ENCODE measurements at regions not wholly inside any gene's neighbourhood (a gene's known extent, or its start where the extent isn't known, plus 50 kb on each side); places are given as distances from the start of the nearest gene placed in this dataset.

DNA sequence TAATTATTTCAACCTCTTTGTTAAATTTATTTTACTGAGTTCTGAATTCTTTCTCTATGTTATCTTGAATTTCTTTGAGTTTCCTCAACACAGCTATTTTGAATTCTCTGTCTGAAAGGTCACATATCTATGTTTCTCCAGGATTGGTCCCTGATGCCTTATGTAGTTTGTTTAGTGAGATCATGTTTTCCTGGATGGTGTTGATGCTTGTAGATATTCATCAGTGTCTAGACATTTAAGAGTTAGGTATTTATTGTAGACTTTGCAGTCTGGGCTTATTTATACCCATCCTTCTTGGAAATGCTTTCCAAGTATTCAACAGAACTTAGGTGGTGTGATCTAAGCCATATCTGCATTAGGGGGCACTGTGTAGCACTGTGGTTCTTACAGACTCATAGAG, 70.2 kb upstream of the SLC27A6 start:
- DNase-seq (ENCODE audit: low spot score), result no peak

DNA sequence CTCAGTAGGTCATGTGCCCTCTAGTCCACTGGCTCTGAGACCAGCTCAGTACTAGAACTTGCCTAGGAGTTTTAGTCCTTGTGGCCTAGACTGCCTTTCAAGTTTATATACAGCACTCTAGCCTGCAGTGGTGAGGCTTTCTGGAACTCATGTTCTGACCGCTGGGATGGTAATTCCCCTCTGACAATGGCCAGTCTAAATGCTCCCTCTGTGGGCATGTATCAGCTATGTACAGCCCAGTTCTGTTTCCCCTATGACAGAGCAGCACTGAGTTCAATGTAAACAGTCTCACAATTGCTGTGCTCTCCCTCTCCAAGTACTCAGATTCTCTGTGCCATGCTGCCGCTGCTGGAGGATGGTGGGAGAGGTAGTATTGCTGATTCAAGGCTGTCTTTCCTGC, 68.6 kb upstream of the SLC27A6 start:
- no peak for DNase-seq (ENCODE audit: low spot score)

DNA sequence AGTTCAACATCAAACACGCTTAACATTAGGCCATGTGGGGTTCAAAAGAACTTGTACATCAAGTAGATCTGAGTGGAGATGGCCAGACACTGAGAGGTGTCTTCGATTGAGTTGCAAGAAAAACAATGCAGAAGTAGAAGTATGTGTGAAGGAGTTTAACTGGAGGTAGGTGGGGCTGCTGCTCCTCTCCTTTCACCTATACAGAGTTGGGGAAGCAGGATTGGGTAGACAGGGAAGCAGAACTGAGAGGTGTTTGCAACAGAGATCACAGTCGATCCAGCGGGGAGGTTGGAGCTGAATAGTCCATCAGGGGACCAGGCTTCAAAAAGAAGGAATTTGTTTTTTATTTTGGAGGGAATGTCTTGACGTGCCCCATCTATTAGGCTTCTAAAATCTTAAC, 61.7 kb upstream of the SLC27A6 start:
- DNase-seq (ENCODE audit: low spot score), result no peak

DNA sequence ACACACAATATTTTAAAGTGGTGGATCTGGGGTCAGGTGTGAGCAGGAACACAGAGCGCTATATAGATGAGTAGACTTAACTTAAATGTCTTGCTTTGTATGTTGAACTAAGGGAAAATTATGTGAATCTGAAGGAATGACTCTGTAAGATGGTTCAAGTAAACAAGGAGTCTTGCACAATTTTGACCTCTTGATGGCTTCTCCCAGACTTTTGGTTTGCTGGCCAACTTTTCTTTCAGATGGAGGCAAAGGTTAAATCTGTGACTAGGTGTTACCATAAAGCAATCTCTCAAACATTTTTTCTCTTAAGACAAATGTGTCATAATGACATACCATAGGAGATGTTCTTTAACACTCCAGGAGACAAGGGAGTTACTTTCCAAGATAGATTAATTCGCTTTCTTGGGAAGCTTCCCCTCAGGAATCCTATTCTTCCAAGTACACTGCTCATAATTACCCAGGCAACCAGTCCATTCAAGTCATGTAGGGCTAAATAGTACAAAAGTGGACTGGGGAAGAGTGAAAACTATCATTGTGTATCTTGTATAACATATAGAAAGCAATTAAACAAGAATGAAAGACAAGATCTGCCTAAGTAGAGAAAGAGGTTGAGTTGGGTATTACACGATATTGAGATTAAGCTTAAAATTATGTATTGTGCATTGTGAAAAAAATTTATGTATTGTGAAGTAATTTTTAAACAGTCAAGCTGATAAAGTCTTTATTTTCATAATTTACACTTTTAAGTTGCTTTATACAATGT, 60.3 kb upstream of the SLC27A6 start:
- no peak for DNase-seq (ENCODE audit: low spot score)

DNA sequence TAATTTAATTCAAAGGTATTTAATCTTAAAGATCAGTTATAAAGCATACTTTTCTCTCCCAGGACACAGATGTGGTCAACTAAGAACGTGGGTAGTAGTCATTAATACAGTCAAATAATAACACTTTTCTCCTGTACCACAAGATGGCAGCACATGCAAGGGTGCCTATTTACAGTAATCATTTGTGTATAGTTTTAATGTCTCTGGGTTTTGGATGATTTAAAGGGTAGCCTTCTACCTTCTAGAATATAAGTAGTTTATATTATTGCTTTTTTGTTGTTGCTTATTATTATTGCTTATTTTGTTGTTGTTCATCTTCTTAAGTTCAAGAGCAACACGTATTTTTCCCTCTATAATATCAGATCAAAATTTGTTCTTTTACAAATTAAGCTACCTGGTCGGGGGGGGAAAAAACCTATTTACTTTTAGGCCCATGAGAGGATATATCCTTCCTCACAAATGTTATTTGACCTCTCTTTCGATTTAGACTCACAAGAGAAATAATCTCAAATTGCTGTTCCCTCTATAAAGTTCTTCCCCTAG, 59.6 kb upstream of the SLC27A6 start:
- DNase-seq (ENCODE audit: low spot score), result peak; percentile 47

DNA sequence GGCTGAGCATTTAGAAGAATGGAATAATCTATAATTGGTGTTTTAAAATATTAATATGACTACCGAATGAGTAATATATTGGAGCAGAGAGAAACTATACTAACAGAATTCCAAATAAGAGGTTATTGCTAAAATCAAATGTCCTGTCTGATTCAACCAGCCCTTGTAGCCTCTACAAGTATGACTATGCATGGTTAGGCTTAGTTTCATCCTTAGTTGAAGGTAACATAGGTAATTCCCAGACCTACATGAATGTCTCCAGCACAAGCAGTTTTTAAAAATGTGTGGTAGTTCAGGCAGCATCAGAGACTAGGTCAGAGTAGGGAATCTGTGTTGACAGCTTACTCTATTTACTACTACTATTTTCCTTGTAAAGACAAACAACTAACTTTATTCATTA, 51.7 kb upstream of the SLC27A6 start:
- DNase-seq (ENCODE audit: low spot score), result no peak
